PFSK-1 (cell line): ENCODE measurements at regions not wholly inside any gene's neighbourhood (a gene's known extent, or its start where the extent isn't known, plus 50 kb on each side); places are given as distances from the start of the nearest gene placed in this dataset.

Experiments
- FOXP2 ChIP-seq: optimal IDR thresholded peaks from 2 replicates; pipeline ENCODE3; 2011; ENCODE audit warnings: borderline replicate concordance, control low read depth, inconsistent platforms; ENCODE audit not compliant: insufficient read depth; ENCODE audit errors: extremely low read length, extremely low read depth
- POLR2AphosphoS5 ChIP-seq: IDR thresholded peaks from 2 replicates; pipeline ENCODE4 v1.6.1; 2012; ENCODE audit warnings: low read depth, mild to moderate bottlenecking, control low read depth, low read length, moderate library complexity
- REST ChIP-seq, 2 experiments: IDR thresholded peaks; 2 replicates each; pipeline versions ENCODE4 v1.6.1 to v1.8.0; 2011 to 2012; ENCODE audit warnings: low read depth in 2 of 2, low read length in 2 of 2, control low read depth in 1 of 2, inconsistent platforms in 1 of 2, mild to moderate bottlenecking in 1 of 2, moderate library complexity in 1 of 2; ENCODE audit not compliant: insufficient read depth in 1 of 2
- SIN3A ChIP-seq: IDR thresholded peaks from 2 replicates; pipeline ENCODE4 v1.6.1; 2012; ENCODE audit warnings: mild to moderate bottlenecking, low read length, moderate library complexity, borderline replicate concordance; ENCODE audit not compliant: insufficient read depth
- TAF1 ChIP-seq: IDR thresholded peaks from 2 replicates; pipeline ENCODE4 v1.6.1; 2012; ENCODE audit warnings: low read length, control low read depth, borderline replicate concordance; ENCODE audit not compliant: insufficient read depth

- no peak for TF ChIP-seq POLR2AphosphoS5
- no peak for TF ChIP-seq TAF1
- no peak for TF ChIP-seq REST (IDR thresholded peaks at IDR 0.05; ENCODE audit: insufficient read depth in 1 of 2, low read depth in 2 of 2, low read length in 2 of 2)
- no peak for TF ChIP-seq FOXP2
- no peak for TF ChIP-seq SIN3A
Measured at GRCh38 chr13:42681326-42682100, 99.9 kb upstream of the FAM216B start.
